ENCODE measurements at regions not wholly inside any gene's neighbourhood (a gene's known extent, or its start where the extent isn't known, plus 50 kb on each side); places are given as distances from the start of the nearest gene placed in this dataset.

DNA sequence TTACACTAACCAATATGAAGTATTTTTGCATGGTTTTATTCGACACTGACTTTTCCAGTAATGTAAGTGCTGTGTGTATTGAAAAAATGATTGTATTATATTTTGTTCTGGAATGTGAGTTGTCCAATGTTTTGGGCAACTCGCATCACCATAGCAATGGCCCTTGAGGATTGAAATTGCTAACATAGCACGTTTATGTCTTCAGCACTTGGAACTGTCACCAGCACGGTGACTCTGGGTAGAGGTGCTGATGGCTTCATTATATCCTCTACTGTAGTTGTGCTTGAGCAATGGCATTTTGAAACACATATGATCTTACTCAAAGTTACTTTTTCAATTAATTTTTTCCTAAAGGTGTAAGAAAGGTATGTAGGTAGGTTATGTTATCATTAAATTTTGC is 271.5 kb downstream of the ACTR3 start:
- TF ChIP-seq, protein P1, sequence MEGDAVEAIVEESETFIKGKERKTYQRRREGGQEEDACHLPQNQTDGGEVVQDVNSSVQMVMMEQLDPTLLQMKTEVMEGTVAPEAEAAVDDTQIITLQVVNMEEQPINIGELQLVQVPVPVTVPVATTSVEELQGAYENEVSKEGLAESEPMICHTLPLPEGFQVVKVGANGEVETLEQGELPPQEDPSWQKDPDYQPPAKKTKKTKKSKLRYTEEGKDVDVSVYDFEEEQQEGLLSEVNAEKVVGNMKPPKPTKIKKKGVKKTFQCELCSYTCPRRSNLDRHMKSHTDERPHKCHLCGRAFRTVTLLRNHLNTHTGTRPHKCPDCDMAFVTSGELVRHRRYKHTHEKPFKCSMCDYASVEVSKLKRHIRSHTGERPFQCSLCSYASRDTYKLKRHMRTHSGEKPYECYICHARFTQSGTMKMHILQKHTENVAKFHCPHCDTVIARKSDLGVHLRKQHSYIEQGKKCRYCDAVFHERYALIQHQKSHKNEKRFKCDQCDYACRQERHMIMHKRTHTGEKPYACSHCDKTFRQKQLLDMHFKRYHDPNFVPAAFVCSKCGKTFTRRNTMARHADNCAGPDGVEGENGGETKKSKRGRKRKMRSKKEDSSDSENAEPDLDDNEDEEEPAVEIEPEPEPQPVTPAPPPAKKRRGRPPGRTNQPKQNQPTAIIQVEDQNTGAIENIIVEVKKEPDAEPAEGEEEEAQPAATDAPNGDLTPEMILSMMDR (IDR thresholded peaks at IDR 0.05 in 8 of 11, conservative IDR thresholded peaks at IDR 0.05 in 3 of 11) = no peak
- no peak for TF ChIP-seq POLR2AphosphoS5 (IDR thresholded peaks at IDR 0.05)
